MCF 10A (cell line): ENCODE measurements at regions not wholly inside any gene's neighbourhood (a gene's known extent, or its start where the extent isn't known, plus 50 kb on each side); places are given as distances from the start of the nearest gene placed in this dataset.

ENCODE experiments used
- BruUV-seq: library from RNA; stranded (reverse); fragments of 400-500 nt; replicated peaks from 2 replicates; lab custom pipeline; 2021; lab: Mats Ljungman, UMichigan
- CTCF ChIA-PET: fragments of 300-600 bp; sonication (Branson Sonifier 250); formaldehyde crosslinking; extraction: SDS; loops from one replicate; lab custom pipeline; 2021; ENCODE audit warnings: antibody characterized with exemption, inconsistent platforms; lab: Yijun Ruan, JAX
- POLR2A ChIA-PET: fragments of 300-600, 350-650 bp; sonication (Branson Sonifier 250); formaldehyde crosslinking; extraction: SDS; loops from one replicate; lab custom pipeline; 2020; ENCODE audit warnings: antibody characterized with exemption, inconsistent platforms; lab: Yijun Ruan, JAX
- DNase-seq: peaks from one replicate; pipeline ENCODE4 v3.0.0-alpha.2; 2018; ENCODE audit not compliant: unreplicated experiment
- H3K27ac Mint-ChIP-seq: one replicate; pipeline ENCODE4 v1.8.0; 2022; ENCODE audit warnings: mild to moderate bottlenecking, low read depth, mixed read lengths; ENCODE audit not compliant: unreplicated experiment
- H3K27me3 Mint-ChIP-seq: one replicate; pipeline ENCODE4 v1.8.0; 2022; ENCODE audit warnings: mixed read lengths; ENCODE audit not compliant: insufficient read depth, unreplicated experiment
- H3K36me3 Mint-ChIP-seq: one replicate; pipeline ENCODE4 v1.8.0; 2022; ENCODE audit warnings: mild to moderate bottlenecking, moderate library complexity, mixed read lengths; ENCODE audit not compliant: insufficient read depth, unreplicated experiment
- H3K4me1 Mint-ChIP-seq: one replicate; pipeline ENCODE4 v1.8.0; 2022; ENCODE audit warnings: mixed read lengths; ENCODE audit not compliant: insufficient read depth, unreplicated experiment
- H3K4me3 Mint-ChIP-seq: one replicate; pipeline ENCODE4 v1.8.0; 2022; ENCODE audit warnings: mild to moderate bottlenecking, moderate library complexity, mixed read lengths; ENCODE audit not compliant: unreplicated experiment
- H3K9me3 Mint-ChIP-seq: one replicate; pipeline ENCODE4 v1.8.0; 2022; ENCODE audit warnings: mixed read lengths; ENCODE audit not compliant: unreplicated experiment
- intact Hi-C: fragments of 100-400 bp; cut with micrococcal nuclease; formaldehyde crosslinking; loops from 2 replicates; pipeline ENCODE4 v1.14.1; 2022
- TF ChIP-seq, protein P1 (sequence below): fragments of 200-600 bp; IDR thresholded peaks from one replicate; pipeline ENCODE4 v1.8.0; 2022; ENCODE audit warnings: antibody characterized with exemption, mild to moderate bottlenecking; ENCODE audit not compliant: unreplicated experiment

DNA sequence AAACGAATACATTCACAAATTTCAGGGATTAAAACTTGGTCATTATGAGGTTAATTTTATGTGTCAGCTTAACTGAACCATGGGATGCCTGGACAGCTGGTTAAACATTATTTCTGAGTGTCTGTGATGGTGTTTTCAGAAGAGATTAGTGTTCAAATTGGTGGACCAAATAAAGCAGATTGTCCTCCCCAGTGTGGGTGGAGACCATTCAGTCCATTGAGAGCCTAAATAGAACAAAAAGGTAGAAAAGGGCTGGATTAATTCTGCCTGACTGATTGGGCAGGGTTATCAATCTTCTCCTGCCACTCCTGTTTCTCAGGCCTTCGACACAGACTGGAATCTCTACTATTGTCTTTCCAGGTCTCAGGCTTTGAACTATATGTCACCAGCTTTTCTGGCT lies 203.8 kb upstream of the SLITRK6 start:
- no peaks in the 10 kb centered on the region for H3K9me3 Mint-ChIP-seq
- ChIA-PET POLR2A (no interaction called here), CTCF (no interaction called here)
- DNase-seq, result no peak
- TF ChIP-seq, protein P1, sequence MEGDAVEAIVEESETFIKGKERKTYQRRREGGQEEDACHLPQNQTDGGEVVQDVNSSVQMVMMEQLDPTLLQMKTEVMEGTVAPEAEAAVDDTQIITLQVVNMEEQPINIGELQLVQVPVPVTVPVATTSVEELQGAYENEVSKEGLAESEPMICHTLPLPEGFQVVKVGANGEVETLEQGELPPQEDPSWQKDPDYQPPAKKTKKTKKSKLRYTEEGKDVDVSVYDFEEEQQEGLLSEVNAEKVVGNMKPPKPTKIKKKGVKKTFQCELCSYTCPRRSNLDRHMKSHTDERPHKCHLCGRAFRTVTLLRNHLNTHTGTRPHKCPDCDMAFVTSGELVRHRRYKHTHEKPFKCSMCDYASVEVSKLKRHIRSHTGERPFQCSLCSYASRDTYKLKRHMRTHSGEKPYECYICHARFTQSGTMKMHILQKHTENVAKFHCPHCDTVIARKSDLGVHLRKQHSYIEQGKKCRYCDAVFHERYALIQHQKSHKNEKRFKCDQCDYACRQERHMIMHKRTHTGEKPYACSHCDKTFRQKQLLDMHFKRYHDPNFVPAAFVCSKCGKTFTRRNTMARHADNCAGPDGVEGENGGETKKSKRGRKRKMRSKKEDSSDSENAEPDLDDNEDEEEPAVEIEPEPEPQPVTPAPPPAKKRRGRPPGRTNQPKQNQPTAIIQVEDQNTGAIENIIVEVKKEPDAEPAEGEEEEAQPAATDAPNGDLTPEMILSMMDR, result no peak
- H3K4me1 Mint-ChIP-seq, result no peaks in the 10 kb centered on the region
- H3K27ac Mint-ChIP-seq, result no peak overlapping the region
- H3K4me3 Mint-ChIP-seq, result no peak overlapping the region
- H3K27me3 Mint-ChIP-seq, result no peaks in the 10 kb centered on the region
- BruUV-seq, result no TSS peak
- intact Hi-C loops, result no loop called here
- no peaks in the 10 kb centered on the region for H3K36me3 Mint-ChIP-seq

DNA sequence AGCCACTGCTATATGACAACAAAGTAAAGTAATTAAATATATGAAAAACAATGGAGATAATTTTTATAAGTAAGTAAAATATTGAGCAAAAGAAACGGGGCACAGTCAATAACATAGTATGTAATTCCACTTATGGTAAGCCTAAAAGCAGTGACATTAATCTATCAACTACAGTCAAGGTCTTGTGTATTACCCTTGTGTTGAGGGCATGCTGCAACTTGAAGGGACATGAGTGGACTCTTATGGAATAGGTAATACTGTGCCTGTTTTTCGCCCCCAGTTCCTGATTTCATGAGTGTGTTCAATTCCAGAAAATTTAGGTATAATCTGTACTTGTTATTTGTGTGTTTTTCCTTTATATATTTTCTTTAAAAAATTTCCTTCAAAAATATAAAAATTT lies 201.3 kb upstream of the SLITRK6 start:
- intact Hi-C loops, result no loop called here
- DNase-seq, result no peak
- Mint-ChIP-seq H3K9me3 (no peaks in the 10 kb centered on the region), H3K36me3 (no peaks in the 10 kb centered on the region), H3K4me1 (no peaks in the 10 kb centered on the region), H3K4me3 (no peak overlapping the region), H3K27me3 (no peaks in the 10 kb centered on the region), H3K27ac (no peak overlapping the region)
- no TSS peak for BruUV-seq
- TF ChIP-seq, protein P1, result no peak
- CTCF ChIA-PET, result no interaction called here
- POLR2A ChIA-PET, result no interaction called here

DNA sequence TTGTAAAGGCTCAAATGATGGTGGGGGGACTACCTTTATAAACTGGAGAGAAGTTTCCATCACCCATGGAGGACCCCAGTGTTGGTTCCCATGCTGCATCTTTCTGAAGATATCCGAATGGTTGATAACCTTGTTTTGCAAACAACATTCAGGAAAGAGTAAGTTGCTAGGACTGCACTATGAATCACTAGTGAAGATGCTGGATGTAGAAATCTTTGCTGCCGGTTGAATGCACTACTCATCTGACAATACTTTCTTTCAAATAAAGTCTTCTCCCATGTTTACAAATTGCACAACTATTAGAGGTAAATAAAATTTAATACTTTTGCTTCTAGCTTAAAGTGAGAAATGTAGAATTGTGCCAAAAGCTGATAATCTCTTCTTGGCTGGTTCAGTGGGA lies 198.4 kb upstream of the SLITRK6 start:
- H3K27me3 Mint-ChIP-seq, result no peaks in the 10 kb centered on the region
- no peaks in the 10 kb centered on the region for H3K36me3 Mint-ChIP-seq
- no peak overlapping the region for H3K27ac Mint-ChIP-seq
- no TSS peak for BruUV-seq
- TF ChIP-seq, protein P1, result no peak
- no peaks in the 10 kb centered on the region for H3K4me1 Mint-ChIP-seq
- no peak overlapping the region for H3K4me3 Mint-ChIP-seq
- POLR2A ChIA-PET, result interaction anchor here (0.6 kb wide), 1 partner anchor 14 kb away, joined by 4 read pairs; no protein-coding TSS in a partner anchor
- intact Hi-C loops, result no loop called here
- CTCF ChIA-PET, result no interaction called here
- no peaks in the 10 kb centered on the region for H3K9me3 Mint-ChIP-seq
- peak; percentile 36 for DNase-seq

DNA sequence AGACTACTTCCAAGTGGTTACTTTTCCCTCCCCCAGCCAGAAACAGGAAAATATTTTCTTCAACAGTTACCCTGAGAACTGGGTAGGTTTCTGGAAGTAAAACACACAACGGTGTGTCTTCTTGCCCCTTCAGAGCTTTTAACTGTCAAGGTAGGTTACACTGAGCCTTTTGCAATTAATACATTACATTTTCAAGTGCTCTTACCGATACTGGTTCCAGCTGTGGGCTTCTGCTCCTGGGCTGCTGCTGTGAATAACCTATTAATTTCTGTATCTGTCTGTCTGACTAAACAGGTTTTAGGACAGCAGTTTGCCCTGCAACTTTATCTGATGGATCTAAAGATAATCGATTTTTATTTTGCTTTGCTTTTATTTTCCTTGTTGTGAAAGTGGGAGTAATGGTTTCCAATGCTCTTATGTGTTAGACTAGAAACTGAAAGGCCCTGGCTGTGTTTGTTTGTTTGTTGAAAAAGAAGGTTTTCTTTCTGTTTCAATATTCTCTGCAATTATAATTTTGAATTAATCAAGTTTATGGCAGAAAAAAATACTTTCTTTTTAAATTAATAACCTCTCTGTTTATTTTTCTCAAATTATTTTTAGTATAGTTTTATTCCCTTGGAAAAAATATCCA lies 196.7 kb upstream of the SLITRK6 start:
- Mint-ChIP-seq H3K36me3 (no peaks in the 10 kb centered on the region), H3K4me1 (no peaks in the 10 kb centered on the region), H3K27me3 (no peaks in the 10 kb centered on the region), H3K4me3 (no peak overlapping the region), H3K9me3 (no peaks in the 10 kb centered on the region), H3K27ac (no peak overlapping the region)
- BruUV-seq, result no TSS peak
- POLR2A ChIA-PET, result no interaction called here
- TF ChIP-seq, protein P1, result no peak
- CTCF ChIA-PET, result no interaction called here
- intact Hi-C loops, result no loop called here
- DNase-seq, result no peak
